COR-L47 (cell line): ENCODE measurements at regions not wholly inside any gene's neighbourhood (a gene's known extent, or its start where the extent isn't known, plus 50 kb on each side); places are given as distances from the start of the nearest gene placed in this dataset.
"Not testable (repeated sequence)": the region's sequence is repeated elsewhere in the genome, so short reads cannot be mapped to it uniquely, and the experiment has no call there.

ENCODE experiments used
- DNase-seq: peaks from one replicate; lab custom pipeline; 2025; lab: John Stamatoyannopoulos, UW

DNA sequence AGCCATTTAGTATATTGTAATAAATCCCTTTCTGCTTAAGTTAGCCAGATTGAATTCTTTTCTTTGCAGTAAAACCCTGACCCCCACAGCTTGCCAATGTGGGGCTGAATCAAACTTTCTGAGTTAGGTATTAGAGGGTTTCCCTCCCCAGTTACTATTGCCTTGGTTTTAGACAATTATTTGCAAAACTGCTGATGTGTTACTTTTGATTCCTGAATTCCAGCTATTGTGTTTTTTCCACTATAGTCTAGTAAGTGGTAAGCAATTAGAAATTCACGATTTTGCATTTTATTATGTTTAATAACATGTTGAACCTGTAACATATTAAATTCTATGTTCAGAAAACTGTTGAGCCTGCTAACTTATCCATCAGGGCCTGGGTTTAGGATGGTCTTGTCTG is 391.5 kb downstream of the DLEU7 start:
- DNase-seq: no peak

DNA sequence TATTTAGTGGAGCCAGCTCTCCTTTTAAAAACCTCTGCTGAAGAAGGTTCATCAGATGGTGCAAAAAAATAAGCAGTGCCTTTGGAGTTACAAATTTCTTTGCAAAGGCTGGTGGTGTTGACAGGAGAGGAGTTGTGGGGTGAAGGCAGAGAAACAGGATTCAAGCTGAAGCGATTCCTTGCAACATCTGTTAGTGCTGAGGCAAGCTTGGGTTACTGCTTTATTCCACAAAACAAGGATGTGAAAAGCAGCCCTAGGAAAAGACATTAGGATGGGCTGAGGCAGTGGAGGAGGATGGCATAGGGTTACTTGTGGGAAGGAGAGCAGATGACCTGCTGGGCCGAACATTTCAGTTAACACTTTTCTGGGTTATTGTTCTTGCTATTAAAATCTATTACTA is 390.7 kb downstream of the DLEU7 start:
- DNase-seq: no peak

DNA sequence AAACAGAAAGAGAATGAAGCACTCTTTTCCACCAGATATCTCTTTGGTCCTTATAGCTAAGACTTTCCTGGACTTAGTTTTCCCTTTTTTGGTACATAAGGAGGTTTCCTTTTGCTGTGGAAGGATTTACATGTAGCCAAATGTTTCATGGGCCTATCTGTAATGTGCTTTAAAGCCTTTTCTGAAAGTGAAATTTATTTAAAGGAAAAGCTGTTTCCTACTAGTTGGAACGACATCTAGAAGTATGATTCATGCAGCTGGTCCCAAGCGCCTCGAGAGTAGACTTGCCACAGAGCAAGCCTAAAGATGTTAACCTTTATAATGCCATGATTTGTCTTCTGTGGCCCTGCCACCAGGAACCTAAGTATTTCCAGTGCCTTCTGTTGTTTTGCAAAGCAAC is 390.3 kb downstream of the DLEU7 start:
- DNase-seq: no peak

DNA sequence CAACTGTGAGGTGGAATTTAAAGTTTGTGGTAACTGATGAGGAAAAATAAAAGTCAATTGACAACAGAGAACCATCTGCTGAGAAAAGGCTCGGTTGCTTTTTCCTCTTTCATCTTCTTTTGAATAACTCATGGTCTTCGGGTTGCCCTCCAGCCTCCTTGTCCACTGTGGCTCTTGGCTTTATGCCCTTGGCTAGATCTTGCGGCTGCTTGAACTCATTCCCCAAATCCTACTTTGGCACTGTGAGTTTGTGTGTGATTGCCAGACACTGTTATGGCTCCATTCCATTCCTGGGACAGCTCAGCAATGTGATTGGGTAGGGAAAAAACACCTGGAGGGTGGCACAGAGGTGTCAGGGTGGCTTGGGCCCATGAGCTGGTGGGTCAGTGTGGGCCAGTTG is 387.4 kb downstream of the DLEU7 start:
- no peak for DNase-seq

DNA sequence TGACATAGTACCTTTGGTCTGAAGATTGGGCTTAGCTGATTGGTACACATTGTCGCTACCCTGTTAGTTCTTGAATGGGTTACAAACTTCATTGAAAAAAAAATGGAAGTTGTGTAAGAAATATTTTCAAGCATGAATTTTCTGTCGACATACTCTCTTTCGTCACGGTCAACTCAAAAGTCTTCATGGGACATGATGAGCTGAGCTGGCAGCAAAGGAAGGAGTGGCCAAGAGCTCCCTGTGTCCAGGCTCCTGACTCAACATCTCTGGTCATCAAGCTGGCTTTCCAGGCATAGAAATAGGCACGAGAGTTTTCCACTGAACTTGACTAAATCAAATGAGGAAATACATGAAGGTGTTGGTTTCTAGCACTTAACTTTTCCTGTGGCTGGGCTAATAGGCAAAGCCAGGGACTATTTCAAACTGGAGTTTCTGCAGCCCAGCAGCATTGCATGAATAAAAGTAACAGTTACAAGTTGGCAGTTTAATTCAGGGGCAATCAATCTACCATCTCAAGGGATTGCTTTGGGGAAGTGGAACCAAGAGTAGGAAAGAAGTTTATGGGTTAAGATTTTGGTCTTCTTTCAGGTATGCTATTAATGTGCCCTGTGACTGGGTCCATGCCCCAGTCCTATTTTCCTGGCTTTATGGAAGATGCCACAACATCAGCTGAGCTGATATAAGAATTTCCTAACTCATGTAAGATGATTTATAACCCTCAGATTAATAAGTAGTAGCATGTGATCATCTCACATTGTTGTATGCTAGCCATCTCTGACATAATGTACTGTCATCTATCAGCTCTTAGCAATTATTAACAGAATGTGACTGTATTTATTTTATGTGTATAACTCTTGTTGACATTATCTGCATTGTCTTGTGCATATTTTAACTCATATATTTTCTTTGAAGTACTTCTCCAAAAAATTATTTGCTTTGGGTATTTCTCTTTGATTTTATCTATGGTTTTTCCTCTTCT is 385.8 kb downstream of the DLEU7 start:
- DNase-seq: no peak

GRCh38 chr13:50459046-50459445 is 384.4 kb downstream of the DLEU7 start:
- DNase-seq: no peak

DNA sequence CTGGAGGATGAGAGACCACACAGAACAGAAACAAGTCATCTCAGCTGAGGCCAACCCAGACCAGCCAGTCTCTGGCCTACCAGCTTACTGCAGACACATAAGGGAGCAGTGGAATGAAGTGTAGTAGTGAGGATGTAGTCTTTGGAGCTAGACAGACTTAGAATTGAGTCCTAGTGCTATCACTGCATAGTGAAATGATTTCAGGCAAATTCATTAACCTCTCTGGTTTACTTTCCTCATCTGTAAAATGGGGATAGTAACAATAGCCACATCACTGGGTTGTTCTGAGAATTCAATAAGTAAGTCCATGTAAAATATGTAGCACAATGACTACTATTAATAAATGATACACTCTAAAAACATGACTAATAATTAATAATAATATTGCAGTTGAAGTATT is 383.8 kb downstream of the DLEU7 start:
- DNase-seq: no peak

DNA sequence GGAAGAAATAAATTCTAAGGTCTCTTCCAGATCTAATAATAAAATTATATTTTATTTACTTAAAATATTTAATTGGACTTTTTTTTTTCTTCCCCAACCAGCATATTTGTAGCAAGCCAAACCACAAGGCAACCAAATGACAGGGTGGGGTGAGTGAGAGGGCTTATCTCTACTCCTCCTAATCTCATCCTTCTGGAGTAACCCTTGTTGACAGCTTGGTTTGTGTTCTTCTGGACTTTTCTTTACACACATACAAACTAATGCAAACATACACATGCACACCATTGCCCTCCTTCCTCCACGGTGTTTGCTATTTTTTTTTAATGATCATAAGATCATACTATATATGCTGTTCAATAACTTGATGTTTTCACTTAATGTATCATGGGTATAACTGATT is 383.1 kb downstream of the DLEU7 start:
- DNase-seq: no peak

DNA sequence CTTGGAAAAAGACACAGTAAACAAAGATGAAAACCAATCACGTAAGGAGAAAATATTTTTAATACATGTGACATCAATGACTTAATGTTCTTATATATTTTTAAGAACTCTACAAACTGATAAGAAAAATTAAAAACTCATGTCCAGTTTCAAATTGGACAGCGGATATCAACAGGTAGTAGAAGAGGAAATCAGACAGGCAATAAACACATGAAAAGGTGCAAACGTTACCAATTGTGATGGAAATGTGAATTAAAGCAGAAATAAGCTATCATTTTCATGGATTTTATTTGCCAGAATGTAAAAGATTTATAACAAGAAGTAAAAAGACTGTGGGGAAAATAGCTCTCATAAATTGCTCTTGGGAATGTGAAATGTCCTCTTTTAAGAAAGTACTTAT is 382.3 kb downstream of the DLEU7 start:
- DNase-seq: no peak

DNA sequence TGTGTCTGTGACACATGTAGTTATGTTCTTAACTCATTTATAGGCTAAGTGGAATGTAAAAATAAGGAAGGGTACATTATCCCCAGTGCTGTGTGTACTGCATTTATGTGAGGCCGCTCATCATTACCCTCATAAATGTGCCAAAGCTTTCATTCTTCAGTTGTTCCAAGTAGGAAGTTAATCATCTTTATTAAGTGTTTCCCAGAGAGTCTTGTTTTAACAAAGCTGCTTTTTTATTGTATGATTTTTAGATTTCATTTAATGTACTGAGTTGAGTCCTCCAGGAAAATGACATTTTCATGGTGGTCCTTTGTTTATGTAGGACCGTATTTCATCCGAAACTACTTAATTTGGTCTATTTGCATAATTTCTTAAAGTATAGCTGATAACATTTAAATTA is 379.8 kb downstream of the DLEU7 start:
- no peak for DNase-seq

- DNase-seq: no peak
These were observed 378.9 kb downstream of the DLEU7 start for GRCh38 chr13:50464349-50465251.

DNA sequence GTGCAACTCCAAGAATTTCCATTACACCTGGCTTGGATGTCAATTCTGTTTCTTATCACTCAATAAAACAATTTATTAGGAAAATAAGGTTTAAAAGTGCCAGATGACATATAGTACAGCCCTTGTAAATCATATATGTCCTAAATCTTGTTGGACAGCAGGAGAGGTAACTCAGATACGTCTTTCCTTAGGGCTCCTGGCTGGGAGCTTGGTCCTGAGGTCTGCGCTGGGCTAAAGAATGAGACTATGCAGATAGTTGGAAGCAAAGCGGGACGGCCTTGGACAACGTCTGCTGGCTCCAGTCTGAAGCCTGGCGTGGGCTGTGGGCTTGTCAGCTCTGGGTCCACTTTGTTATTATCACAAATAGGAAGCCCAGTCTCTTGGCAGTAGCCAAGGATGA is 377.0 kb downstream of the DLEU7 start:
- DNase-seq: no peak

GRCh38 chr13:50467156-50468110 is 376.1 kb downstream of the DLEU7 start:
- DNase-seq: no peak

DNA sequence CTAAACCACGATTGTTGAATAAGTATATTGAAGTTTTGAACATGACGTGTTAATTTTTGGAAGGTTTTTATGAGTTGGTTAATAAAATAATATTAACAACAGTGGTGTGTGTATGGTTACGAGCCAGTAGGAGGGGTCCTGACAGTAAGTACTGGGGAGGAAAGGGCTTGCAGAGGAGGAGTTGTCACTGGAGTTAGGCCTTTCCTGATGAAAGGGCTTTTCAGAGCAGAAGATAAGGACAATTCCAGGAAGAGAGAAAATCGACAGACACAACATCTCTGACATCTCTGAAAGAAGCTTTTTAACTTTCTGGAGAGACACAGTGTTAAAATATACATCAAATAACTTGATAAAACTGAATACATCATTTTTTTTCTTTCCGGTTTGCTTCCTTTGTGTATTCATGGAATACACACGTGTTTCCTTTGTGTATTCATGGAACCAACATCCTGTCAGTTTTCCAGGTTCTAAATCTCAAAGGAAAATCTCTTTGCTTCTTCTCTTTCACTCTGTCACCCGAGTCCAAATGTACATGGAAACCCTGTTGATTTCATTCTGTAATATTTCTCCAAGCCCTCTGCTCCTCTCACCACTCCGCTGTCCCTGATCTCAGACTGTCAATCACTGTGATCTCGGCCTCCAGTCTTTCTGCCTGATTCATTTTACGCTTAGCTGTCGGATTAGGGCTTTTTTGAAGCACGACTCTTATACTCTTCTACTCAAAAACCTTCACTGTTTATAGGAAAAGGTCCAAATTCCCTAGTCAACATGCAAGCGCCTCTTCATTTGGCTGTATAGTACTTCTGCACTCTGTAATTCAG is 374.4 kb downstream of the DLEU7 start:
- DNase-seq: no peak

DNA sequence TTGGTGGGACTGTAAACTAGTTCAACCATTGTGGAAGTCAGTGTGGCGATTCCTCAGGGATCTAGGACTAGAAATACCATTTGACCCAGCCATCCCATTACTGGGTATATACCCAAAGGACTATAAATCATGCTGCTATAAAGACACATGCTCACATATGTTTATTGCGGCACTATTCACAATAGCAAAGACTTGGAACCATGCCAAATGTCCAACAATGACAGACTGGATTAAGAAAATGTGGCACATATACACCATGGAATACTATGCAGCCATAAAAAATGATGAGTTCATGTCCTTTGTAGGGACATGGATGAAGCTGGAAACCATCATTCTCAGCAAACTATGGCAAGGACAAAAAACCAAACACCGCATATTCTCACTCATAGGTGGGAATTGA is 370.4 kb downstream of the DLEU7 start:
- not testable (repeated sequence) for DNase-seq

- no peak for DNase-seq
These were observed 369.3 kb downstream of the DLEU7 start for GRCh38 chr13:50474088-50474662.

DNA sequence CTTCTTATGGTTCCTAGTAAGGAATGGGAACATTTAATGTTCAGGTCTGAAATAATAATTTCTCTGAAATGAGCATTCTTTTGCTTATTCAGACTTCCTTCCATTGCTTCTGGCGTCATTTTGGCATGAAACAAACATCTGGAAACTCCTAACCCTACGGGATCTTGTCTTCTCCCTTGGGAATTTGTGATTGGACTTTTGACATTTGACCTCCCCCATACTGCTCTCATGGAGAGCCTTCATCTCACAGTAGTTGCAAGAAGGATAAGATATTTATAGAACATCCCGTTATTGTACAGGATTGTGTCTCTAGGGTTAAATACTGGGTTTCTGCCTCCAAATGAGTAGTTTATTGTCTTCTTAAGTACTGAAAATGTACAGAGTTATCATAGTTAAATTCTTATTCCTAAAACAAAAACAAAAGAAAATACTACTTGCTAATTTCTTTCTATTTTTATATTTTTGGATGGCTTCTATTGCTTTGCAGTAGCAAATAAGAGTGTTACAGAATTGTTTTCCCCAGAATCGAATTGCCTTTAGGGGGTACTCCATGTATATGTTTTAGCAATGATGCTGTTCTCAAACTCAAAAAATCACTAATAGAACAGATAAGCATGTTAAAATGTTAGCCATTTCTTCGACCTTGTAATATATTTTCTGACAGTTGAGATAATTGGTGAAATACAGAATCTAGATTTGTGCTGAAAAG is 366.8 kb downstream of the DLEU7 start:
- no peak for DNase-seq

DNA sequence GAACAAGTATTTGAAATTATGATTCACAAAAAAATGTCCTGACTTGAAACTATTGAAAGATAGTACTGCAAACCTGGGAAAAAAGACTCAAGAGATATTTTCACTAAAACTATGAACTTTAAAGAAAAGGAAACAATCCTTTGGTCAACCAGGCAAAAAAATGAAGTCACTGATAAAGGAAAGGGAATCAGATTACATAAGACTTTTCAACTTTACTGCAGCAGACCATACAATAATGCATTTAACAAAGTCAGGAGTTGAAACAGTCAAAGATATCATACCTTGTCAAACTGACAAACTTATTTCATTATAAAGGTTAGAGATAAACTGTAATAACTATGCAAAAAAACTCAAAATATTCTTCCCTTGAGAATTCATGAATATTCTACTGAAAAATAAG is 361.6 kb downstream of the DLEU7 start:
- DNase-seq: no peak

DNA sequence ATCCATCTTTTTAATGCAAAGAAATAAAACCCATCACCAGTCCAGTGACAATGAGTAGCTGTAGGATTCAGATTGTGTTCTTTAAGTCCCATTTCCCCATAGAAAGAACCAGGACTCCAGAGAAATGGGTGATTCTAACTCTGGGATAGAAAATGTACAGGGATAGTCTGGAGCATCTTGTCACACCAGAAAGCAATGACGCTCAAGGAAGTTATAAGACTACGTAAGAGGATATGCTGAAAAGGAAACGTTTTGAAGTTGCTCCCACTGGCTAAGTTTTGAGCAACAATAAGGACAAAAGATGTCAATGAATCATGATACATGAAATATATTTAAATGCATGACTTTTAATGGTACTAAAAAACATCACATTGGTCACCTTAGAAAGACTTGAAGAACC is 360.1 kb downstream of the DLEU7 start:
- DNase-seq: no peak
